Keratinocyte (primary cell): ENCODE measurements at regions not wholly inside any gene's neighbourhood (a gene's known extent, or its start where the extent isn't known, plus 50 kb on each side); places are given as distances from the start of the nearest gene placed in this dataset.
A peak's percentile ranks its signal among the peaks of the same experiment; 100 is the strongest.
"Not testable (repeated sequence)": the region's sequence is repeated elsewhere in the genome, so short reads cannot be mapped to it uniquely, and the experiment has no call there.

Experiments used
- DNase-seq: peaks from one replicate; pipeline ENCODE4 v3.0.0-alpha.2; 2011; ENCODE audit warnings: low read depth, missing footprints, low spot score
- FAIRE-seq: peaks from 2 replicates; lab custom pipeline; 2011; peaks lifted over from hg19 to GRCh38; lab: Jason Lieb, UNC
- H2AFZ ChIP-seq: 2 replicates; pipeline ENCODE4 v1.6.0; 2012; ENCODE audit warnings: low read length, control low read depth, inconsistent platforms; ENCODE audit not compliant: control insufficient read depth
- H3K27ac ChIP-seq: 2 replicates; pipeline ENCODE4 v1.5.1; 2011; ENCODE audit warnings: low read length; ENCODE audit not compliant: control insufficient read depth, insufficient read depth
- H3K27me3 ChIP-seq: 3 replicates; pipeline ENCODE4 v1.6.0; 2011; ENCODE audit warnings: low read length; ENCODE audit not compliant: control insufficient read depth, insufficient read depth; ENCODE audit errors: extremely low read depth
- H3K36me3 ChIP-seq, 2 experiments: 2 replicates in 1 of 2; 3 replicates in 1 of 2; pipeline ENCODE4 v1.5.1; 2011; ENCODE audit warnings: low read length in 2 of 2, mild to moderate bottlenecking in 1 of 2; ENCODE audit not compliant: control insufficient read depth in 2 of 2, insufficient read depth in 2 of 2; ENCODE audit errors: extremely low read depth in 1 of 2
- H3K4me1 ChIP-seq: 3 replicates; pipeline ENCODE4 v1.5.1; 2011; ENCODE audit warnings: low read length; ENCODE audit not compliant: control insufficient read depth, insufficient read depth; ENCODE audit errors: extremely low read depth
- H3K4me2 ChIP-seq: 3 replicates; pipeline ENCODE4 v1.6.0; 2011; ENCODE audit warnings: low read depth, low read length; ENCODE audit not compliant: control insufficient read depth, insufficient read depth; ENCODE audit errors: extremely low read depth
- H3K4me3 ChIP-seq, 3 experiments: fragments of 200-600 bp in 1 of 3; sonication (generic) in 1 of 3; 2 replicates in 2 of 3; 3 replicates in 1 of 3; pipeline ENCODE4 v1.5.1; 2011 to 2016; ENCODE audit warnings: low read length in 3 of 3, mild to moderate bottlenecking in 3 of 3, control low read depth in 2 of 3, inconsistent platforms in 1 of 3, low read depth in 1 of 3, mixed read lengths in 1 of 3, mixed run types in 1 of 3, moderate library complexity in 1 of 3; ENCODE audit not compliant: control insufficient read depth in 2 of 3, insufficient read depth in 2 of 3; ENCODE audit errors: extremely low read depth in 1 of 3
- H3K79me2 ChIP-seq: 2 replicates; pipeline ENCODE4 v1.6.0; 2012; ENCODE audit warnings: low read length; ENCODE audit not compliant: control insufficient read depth, insufficient read depth
- H3K9ac ChIP-seq: 3 replicates; pipeline ENCODE4 v1.6.0; 2011; ENCODE audit warnings: low read length; ENCODE audit not compliant: control insufficient read depth, insufficient read depth; ENCODE audit errors: extremely low read depth
- H3K9me1 ChIP-seq: 3 replicates; pipeline ENCODE4 v1.6.0; 2011; ENCODE audit warnings: low read length; ENCODE audit not compliant: control insufficient read depth, insufficient read depth; ENCODE audit errors: extremely low read depth
- H3K9me3 ChIP-seq: 2 replicates; pipeline ENCODE4 v1.5.1; 2012; ENCODE audit warnings: low read depth, low read length; ENCODE audit not compliant: control insufficient read depth
- H4K20me1 ChIP-seq: 3 replicates; pipeline ENCODE4 v1.6.0; 2011; ENCODE audit warnings: low read length; ENCODE audit not compliant: control insufficient read depth, insufficient read depth; ENCODE audit errors: extremely low read depth
- EZH2 ChIP-seq: IDR thresholded peaks from one replicate; pipeline ENCODE4 v1.6.1; 2012; ENCODE audit warnings: inconsistent platforms, mild to moderate bottlenecking, low read length, moderate library complexity
- dilution Hi-C: fragments of 300-500 bp; cut with MboI; formaldehyde crosslinking; loops from one replicate; pipeline ENCODE4 v1.7.0; 2020; ENCODE audit warnings: low sequenced_read_pairs; ENCODE audit not compliant: extremely low pct_ligation_motif_present
- TF ChIP-seq, protein P1 (sequence below), 3 experiments: IDR thresholded peaks in 1 of 3; conservative IDR thresholded peaks in 1 of 3; optimal IDR thresholded peaks in 1 of 3; 2 replicates in 2 of 3; 3 replicates in 1 of 3; pipeline versions ENCODE3 to v1.5.1; 2011; ENCODE audit warnings: low read length in 3 of 3, mild to moderate bottlenecking in 3 of 3, moderate library complexity in 2 of 3, control low read depth in 1 of 3, inconsistent platforms in 1 of 3; ENCODE audit not compliant: insufficient read depth in 2 of 3; ENCODE audit errors: extremely low read depth in 1 of 3

GRCh38 chr1:104125970-104126369, 376.3 kb downstream of the AMY1C start:
- no peak overlapping the region for H3K27ac ChIP-seq
- no peak overlapping the region for H3K4me2 ChIP-seq
- H3K4me3 ChIP-seq = no peak overlapping the region
- H3K9me1 ChIP-seq = no peaks in the 10 kb centered on the region
- no peak overlapping the region for H2AFZ ChIP-seq
- no peaks in the 10 kb centered on the region for H4K20me1 ChIP-seq
- H3K79me2 ChIP-seq = no peaks in the 10 kb centered on the region
- FAIRE-seq = no peak
- no peaks in the 10 kb centered on the region for H3K27me3 ChIP-seq
- dilution Hi-C loops = no loop called here
- H3K9me3 ChIP-seq = no peaks in the 10 kb centered on the region
- H3K9ac ChIP-seq = no peak overlapping the region
- TF ChIP-seq EZH2 = no peak
- TF ChIP-seq, protein P1, sequence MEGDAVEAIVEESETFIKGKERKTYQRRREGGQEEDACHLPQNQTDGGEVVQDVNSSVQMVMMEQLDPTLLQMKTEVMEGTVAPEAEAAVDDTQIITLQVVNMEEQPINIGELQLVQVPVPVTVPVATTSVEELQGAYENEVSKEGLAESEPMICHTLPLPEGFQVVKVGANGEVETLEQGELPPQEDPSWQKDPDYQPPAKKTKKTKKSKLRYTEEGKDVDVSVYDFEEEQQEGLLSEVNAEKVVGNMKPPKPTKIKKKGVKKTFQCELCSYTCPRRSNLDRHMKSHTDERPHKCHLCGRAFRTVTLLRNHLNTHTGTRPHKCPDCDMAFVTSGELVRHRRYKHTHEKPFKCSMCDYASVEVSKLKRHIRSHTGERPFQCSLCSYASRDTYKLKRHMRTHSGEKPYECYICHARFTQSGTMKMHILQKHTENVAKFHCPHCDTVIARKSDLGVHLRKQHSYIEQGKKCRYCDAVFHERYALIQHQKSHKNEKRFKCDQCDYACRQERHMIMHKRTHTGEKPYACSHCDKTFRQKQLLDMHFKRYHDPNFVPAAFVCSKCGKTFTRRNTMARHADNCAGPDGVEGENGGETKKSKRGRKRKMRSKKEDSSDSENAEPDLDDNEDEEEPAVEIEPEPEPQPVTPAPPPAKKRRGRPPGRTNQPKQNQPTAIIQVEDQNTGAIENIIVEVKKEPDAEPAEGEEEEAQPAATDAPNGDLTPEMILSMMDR (optimal IDR thresholded peaks at IDR 0.05 in 1 of 3, IDR thresholded peaks at IDR 0.05 in 1 of 3, conservative IDR thresholded peaks at IDR 0.05 in 1 of 3; ENCODE audit: extremely low read depth in 1 of 3, insufficient read depth in 2 of 3, low read length in 3 of 3) = no peak
- no peaks in the 10 kb centered on the region for H3K4me1 ChIP-seq
- no peaks in the 10 kb centered on the region for H3K36me3 ChIP-seq
- no peak for DNase-seq

DNA sequence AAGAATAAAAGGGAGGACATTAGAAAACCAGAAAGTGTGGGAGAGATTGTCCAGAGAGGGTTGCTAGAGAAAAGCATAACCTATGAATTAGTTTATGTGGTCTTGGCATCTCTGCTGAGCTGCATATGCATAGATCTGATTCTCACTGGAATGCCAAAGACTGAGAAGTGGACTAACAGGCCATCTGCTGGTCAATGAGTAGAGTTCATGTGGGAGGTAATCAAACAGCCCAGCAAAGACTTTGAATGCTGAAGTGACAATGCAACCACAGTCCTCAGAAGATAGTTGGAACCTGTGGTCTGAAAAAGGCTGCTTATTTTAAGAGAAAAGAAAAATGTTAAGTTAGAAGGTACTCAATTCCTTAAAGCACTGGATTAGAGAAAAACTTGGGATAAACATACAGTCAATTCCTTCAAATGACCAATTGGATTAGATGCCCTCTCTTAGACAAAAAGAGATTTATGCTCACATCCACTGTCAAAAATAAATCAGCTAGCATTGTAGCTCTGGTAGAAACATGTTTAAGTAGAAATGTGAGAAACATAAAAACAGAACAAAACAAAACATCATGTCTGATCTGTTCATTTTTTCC, 382.8 kb downstream of the AMY1C start:
- dilution Hi-C loops = no loop called here
- FAIRE-seq = no peak

GRCh38 chr1:104135036-104135435, 385.3 kb downstream of the AMY1C start:
- H3K9ac ChIP-seq, H3K4me1 ChIP-seq, H3K36me3 ChIP-seq, H3K9me3 ChIP-seq, H3K4me3 ChIP-seq, H3K27me3 ChIP-seq, H3K79me2 ChIP-seq, H3K4me2 ChIP-seq, H3K27ac ChIP-seq, dilution Hi-C loops, H2AFZ ChIP-seq, H4K20me1 ChIP-seq, DNase-seq, FAIRE-seq, H3K9me1 ChIP-seq: not testable (repeated sequence)

More for the DNA sequence above, 382.8 kb downstream of the AMY1C start:
- Histone ChIP-seq H3K4me2 (no peak overlapping the region), H4K20me1 (no peaks in the 10 kb centered on the region), H3K9me3 (no peaks in the 10 kb centered on the region), H2AFZ (no peak overlapping the region), H3K27me3 (no peaks in the 10 kb centered on the region), H3K9me1 (no peaks in the 10 kb centered on the region), H3K36me3 (no peaks in the 10 kb centered on the region), H3K27ac (no peak overlapping the region), H3K4me3 (no peak overlapping the region), H3K4me1 (no peaks in the 10 kb centered on the region), H3K79me2 (no peaks in the 10 kb centered on the region), H3K9ac (no peak overlapping the region)
- no peak for TF ChIP-seq EZH2
- TF ChIP-seq, protein P1 (optimal IDR thresholded peaks at IDR 0.05 in 1 of 3, IDR thresholded peaks at IDR 0.05 in 1 of 3, conservative IDR thresholded peaks at IDR 0.05 in 1 of 3; ENCODE audit: extremely low read depth in 1 of 3, insufficient read depth in 2 of 3, low read length in 3 of 3) = peak in 1 of 3 experiments; percentile 17
- DNase-seq = no peak
